ENCODE measurements at regions not wholly inside any gene's neighbourhood (a gene's known extent, or its start where the extent isn't known, plus 50 kb on each side); places are given as distances from the start of the nearest gene placed in this dataset.
A peak's percentile ranks its signal among the peaks of the same experiment; 100 is the strongest.
"Not testable (repeated sequence)": the region's sequence is repeated elsewhere in the genome, so short reads cannot be mapped to it uniquely, and the experiment has no call there.

- intact Hi-C loops (cut with micrococcal nuclease; ENCODE audit: unreplicated experiment); H3K27ac ChIP-seq (ENCODE audit: extremely low read length, insufficient read depth, low read length); CTCF ChIA-PET (ENCODE audit: low intra/inter-chr PET ratio, low total read pairs); BruUV-seq (replicated peaks); H3K27me3 ChIP-seq (ENCODE audit: control insufficient read depth in 1 of 2, insufficient read depth in 2 of 2, low read length in 2 of 2); H3K9me3 ChIP-seq (ENCODE audit: low read length); POLR2A ChIA-PET; H3K9ac ChIP-seq (ENCODE audit: insufficient read depth, low read depth, low read length); H3K36me3 ChIP-seq (replicated peaks in 1 of 2; ENCODE audit: control insufficient read depth in 1 of 2, insufficient read depth in 2 of 2, low read length in 2 of 2); H3K4me2 ChIP-seq (ENCODE audit: low read depth, low read length); H2AFZ ChIP-seq (ENCODE audit: low read length); H3K79me2 ChIP-seq (ENCODE audit: insufficient read depth, low read length); FAIRE-seq; H4K20me1 ChIP-seq (ENCODE audit: insufficient read depth, low read length); ATAC-seq; DNase-seq (ENCODE audit: low spot score); in situ Hi-C loops (cut with HindIII; ENCODE audit: extremely low pct_ligation_motif_present, low pct_unique_long_range_greater_than_20kb); H3K4me1 ChIP-seq (ENCODE audit: insufficient read depth, low read length); H3K4me3 ChIP-seq (replicated peaks in 1 of 3; ENCODE audit: insufficient read depth in 1 of 3, low read depth in 2 of 3, low read length in 3 of 3): not testable (repeated sequence)
- WGBS (ENCODE audit: low lambda C conversion rate) = 0% methylated on average over 2 of the region's 2 CpGs
- TF ChIP-seq MAFF (IDR thresholded peaks at IDR 0.05; ENCODE audit: low read depth, low read length) (peak; percentile 88), MAFK (conservative IDR thresholded peaks at IDR 0.05 in 1 of 2, IDR thresholded peaks at IDR 0.05 in 1 of 2; ENCODE audit: low read length in 2 of 2) (peak; percentile 81 to 94)
Measured at GRCh38 chr5:24170930-24171329, 473.8 kb downstream of the CDH10 start.

- WGBS (ENCODE audit: low lambda C conversion rate) = 11% methylated on average over 4 of the region's 4 CpGs
- TF ChIP-seq ERF (CRISPR knock-in tag; IDR thresholded peaks at IDR 0.05) (no peak), ZIK1 (CRISPR knock-in tag; IDR thresholded peaks at IDR 0.05; ENCODE audit: borderline replicate concordance, low read depth) (no peak), HDAC1 (CRISPR knock-in tag; IDR thresholded peaks at IDR 0.05) (no peak), ZNF282 (IDR thresholded peaks at IDR 0.05; ENCODE audit: partially characterized antibody) (no peak), STAT6 (CRISPR knock-in tag; IDR thresholded peaks at IDR 0.05; ENCODE audit: borderline replicate concordance) (no peak), ADNP (CRISPR knock-in tag; IDR thresholded peaks at IDR 0.05) (no peak), MEIS2 (CRISPR knock-in tag; IDR thresholded peaks at IDR 0.05) (no peak), ZNF775 (CRISPR knock-in tag; IDR thresholded peaks at IDR 0.05; ENCODE audit: borderline replicate concordance) (no peak), ZNF160 (CRISPR knock-in tag; IDR thresholded peaks at IDR 0.05) (no peak)
- CTCF ChIA-PET (ENCODE audit: low intra/inter-chr PET ratio, low total read pairs) = no interaction called here
- H3K27ac ChIP-seq (ENCODE audit: extremely low read length, insufficient read depth, low read length) = no peak overlapping the region
- no peak overlapping the region for H3K4me3 ChIP-seq (replicated peaks in 1 of 3; ENCODE audit: insufficient read depth in 1 of 3, low read depth in 2 of 3, low read length in 3 of 3)
- no peaks in the 10 kb centered on the region for H4K20me1 ChIP-seq (ENCODE audit: insufficient read depth, low read length)
- H3K4me1 ChIP-seq (ENCODE audit: insufficient read depth, low read length) = no peaks in the 10 kb centered on the region
- FAIRE-seq = no peak
- no peak overlapping the region for H3K4me2 ChIP-seq (ENCODE audit: low read depth, low read length)
- DNase-seq (ENCODE audit: low spot score) = no peak
- in situ Hi-C loops (cut with HindIII; ENCODE audit: extremely low pct_ligation_motif_present, low pct_unique_long_range_greater_than_20kb) (no loop called here), intact Hi-C loops (cut with micrococcal nuclease; ENCODE audit: unreplicated experiment) (no loop called here)
- H3K36me3 ChIP-seq (replicated peaks in 1 of 2; ENCODE audit: control insufficient read depth in 1 of 2, insufficient read depth in 2 of 2, low read length in 2 of 2) = no peaks in the 10 kb centered on the region
- H3K27me3 ChIP-seq (ENCODE audit: control insufficient read depth in 1 of 2, insufficient read depth in 2 of 2, low read length in 2 of 2) = no peaks in the 10 kb centered on the region
- H3K9ac ChIP-seq (ENCODE audit: insufficient read depth, low read depth, low read length) = no peak overlapping the region
- H2AFZ ChIP-seq (ENCODE audit: low read length) = no peak overlapping the region
- no peaks in the 10 kb centered on the region; the same call in 1 of the 2 replicates for H3K9me3 ChIP-seq (ENCODE audit: low read length)
- no peak for ATAC-seq
- POLR2A ChIA-PET = no interaction called here
- no peaks in the 10 kb centered on the region for H3K79me2 ChIP-seq (ENCODE audit: insufficient read depth, low read length)
- no TSS peak for BruUV-seq (replicated peaks)
Measured at GRCh38 chr5:24177821-24178220, 467.0 kb downstream of the CDH10 start.

Measured in HepG2 (cell line).